OCI-LY7 (cell line): ENCODE measurements at regions not wholly inside any gene's neighbourhood (a gene's known extent, or its start where the extent isn't known, plus 50 kb on each side); places are given as distances from the start of the nearest gene placed in this dataset.

Experiments used
- EZH2phosphoT487 ChIP-seq: fragments of 200-600 bp; sonication (generic); IDR thresholded peaks from 2 replicates; pipeline ENCODE4 v1.6.1; 2018; ENCODE audit warnings: low read depth, borderline replicate concordance, mild to moderate bottlenecking, mixed run types, antibody characterized with exemption, low read length, moderate library complexity, mixed read lengths
- TF ChIP-seq, protein P1 (sequence below): fragments of 200-600 bp; sonication (generic); conservative IDR thresholded peaks from 2 replicates; pipeline ENCODE4 v1.5.1; 2014; ENCODE audit warnings: mild to moderate bottlenecking, antibody characterized with exemption, low read length, moderate library complexity, mixed read lengths

DNA sequence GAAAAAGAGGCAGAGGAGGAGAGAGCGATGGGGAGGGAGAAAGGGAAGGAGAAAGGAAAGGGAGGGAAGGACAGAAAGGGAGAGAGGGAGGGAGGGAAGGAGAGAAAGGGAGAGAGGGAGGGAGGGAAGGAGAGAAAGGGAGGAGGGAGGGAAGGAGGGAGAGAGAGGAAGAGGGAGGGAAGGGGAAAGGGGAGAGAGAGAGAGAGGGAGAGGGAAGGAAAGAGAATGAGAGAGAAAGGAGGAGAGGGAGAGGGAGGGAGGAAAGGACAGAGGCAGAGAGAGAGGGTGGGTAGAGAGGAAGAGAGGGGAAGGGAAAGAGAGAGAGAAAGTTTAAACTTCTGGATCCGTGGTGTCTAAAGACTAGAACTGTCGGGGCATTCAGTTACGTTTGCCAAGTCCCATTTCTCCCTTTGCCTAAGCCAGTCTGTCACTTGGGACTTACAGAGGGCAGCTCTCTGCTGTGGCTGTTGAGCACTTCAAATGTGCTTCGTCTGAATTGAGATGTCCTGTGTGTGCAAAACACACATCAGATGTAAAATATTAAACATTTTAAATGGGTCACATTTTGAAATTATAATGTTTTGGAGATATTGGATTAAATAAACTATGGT is 62.6 kb downstream of the PLXNA1 start:
- TF ChIP-seq, protein P1, sequence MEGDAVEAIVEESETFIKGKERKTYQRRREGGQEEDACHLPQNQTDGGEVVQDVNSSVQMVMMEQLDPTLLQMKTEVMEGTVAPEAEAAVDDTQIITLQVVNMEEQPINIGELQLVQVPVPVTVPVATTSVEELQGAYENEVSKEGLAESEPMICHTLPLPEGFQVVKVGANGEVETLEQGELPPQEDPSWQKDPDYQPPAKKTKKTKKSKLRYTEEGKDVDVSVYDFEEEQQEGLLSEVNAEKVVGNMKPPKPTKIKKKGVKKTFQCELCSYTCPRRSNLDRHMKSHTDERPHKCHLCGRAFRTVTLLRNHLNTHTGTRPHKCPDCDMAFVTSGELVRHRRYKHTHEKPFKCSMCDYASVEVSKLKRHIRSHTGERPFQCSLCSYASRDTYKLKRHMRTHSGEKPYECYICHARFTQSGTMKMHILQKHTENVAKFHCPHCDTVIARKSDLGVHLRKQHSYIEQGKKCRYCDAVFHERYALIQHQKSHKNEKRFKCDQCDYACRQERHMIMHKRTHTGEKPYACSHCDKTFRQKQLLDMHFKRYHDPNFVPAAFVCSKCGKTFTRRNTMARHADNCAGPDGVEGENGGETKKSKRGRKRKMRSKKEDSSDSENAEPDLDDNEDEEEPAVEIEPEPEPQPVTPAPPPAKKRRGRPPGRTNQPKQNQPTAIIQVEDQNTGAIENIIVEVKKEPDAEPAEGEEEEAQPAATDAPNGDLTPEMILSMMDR: no peak
- no peak for TF ChIP-seq EZH2phosphoT487
